Naive thymus-derived CD4-positive, alpha-beta T cell (primary cell): ENCODE measurements at regions not wholly inside any gene's neighbourhood (a gene's known extent, or its start where the extent isn't known, plus 50 kb on each side); places are given as distances from the start of the nearest gene placed in this dataset.

ENCODE experiments used
- ATAC-seq: fragments of 150-1000 bp; cut with Tn5 transposase; 2 replicates; pipeline ENCODE4 v1.10.0; 2021; ENCODE audit warnings: mild to moderate bottlenecking, moderate library complexity
- CTCF ChIA-PET: fragments of 350-600 bp; sonication (Branson Sonifier 250); formaldehyde crosslinking; loops from one replicate; lab custom pipeline; 2021; ENCODE audit warnings: antibody characterized with exemption; lab: Charles Lee
- POLR2A ChIA-PET: fragments of 350-600 bp; sonication (Branson Sonifier 250); formaldehyde crosslinking; loops from one replicate; lab custom pipeline; 2021; ENCODE audit warnings: antibody characterized with exemption, inconsistent platforms; lab: Charles Lee
- DNase-seq, 9 donors: peaks; one replicate each; pipeline versions ENCODE4 v3.0.0 to v3.0.0-alpha.2; 2020 to 2022; ENCODE audit warnings: mixed read lengths in 1 of 9
- H3K27ac ChIP-seq: one replicate; pipeline ENCODE4 v1.7.0; 2013; ENCODE audit warnings: mild to moderate bottlenecking, low read depth, low read length, moderate library complexity
- H3K27me3 ChIP-seq, 2 donors: one replicate each; pipeline ENCODE4 v1.7.0; 2013; ENCODE audit warnings: low read length in 2 of 2, mild to moderate bottlenecking in 2 of 2, moderate library complexity in 2 of 2; ENCODE audit not compliant: control insufficient read depth in 2 of 2, insufficient read depth in 2 of 2
- H3K36me3 ChIP-seq, 3 experiments: 1 replicate in 2 of 3; 2 replicates in 1 of 3; pipeline ENCODE4 v1.7.0; 2013; ENCODE audit warnings: low read length in 3 of 3, mild to moderate bottlenecking in 3 of 3, moderate library complexity in 1 of 3; ENCODE audit not compliant: insufficient read depth in 3 of 3, control insufficient read depth in 2 of 3
- H3K4me1 ChIP-seq, 2 donors: one replicate each; pipeline ENCODE4 v1.7.0; 2013; ENCODE audit warnings: low read length in 2 of 2, mild to moderate bottlenecking in 2 of 2, moderate library complexity in 1 of 2; ENCODE audit not compliant: control insufficient read depth in 2 of 2, insufficient read depth in 2 of 2
- H3K4me3 ChIP-seq: 2 replicates; pipeline ENCODE4 v1.7.0; 2013; ENCODE audit warnings: mild to moderate bottlenecking, low read length
- H3K9me3 ChIP-seq, 3 experiments: 1 replicate in 2 of 3; 2 replicates in 1 of 3; pipeline ENCODE4 v1.7.0; 2013; ENCODE audit warnings: low read length in 3 of 3; ENCODE audit not compliant: control insufficient read depth in 2 of 3
- H3K27ac Mint-ChIP-seq, 9 donors: one replicate each; pipeline ENCODE4 v1.8.0; 2020 to 2022; ENCODE audit warnings: mixed read lengths in 9 of 9, mild to moderate bottlenecking in 8 of 9, moderate library complexity in 5 of 9, inconsistent platforms in 2 of 9
- H3K27me3 Mint-ChIP-seq, 5 donors: one replicate each; pipeline ENCODE4 v1.8.0; 2021 to 2022; ENCODE audit warnings: mixed read lengths in 5 of 5, mild to moderate bottlenecking in 1 of 5
- H3K36me3 Mint-ChIP-seq, 5 donors: one replicate each; pipeline ENCODE4 v1.8.0; 2020 to 2022; ENCODE audit warnings: mixed read lengths in 5 of 5, mild to moderate bottlenecking in 3 of 5, inconsistent platforms in 1 of 5
- H3K4me1 Mint-ChIP-seq, 7 donors: one replicate each; pipeline ENCODE4 v1.8.0; 2020 to 2022; ENCODE audit warnings: mixed read lengths in 7 of 7, mild to moderate bottlenecking in 3 of 7, inconsistent platforms in 1 of 7
- H3K4me3 Mint-ChIP-seq, 10 donors: one replicate each; pipeline ENCODE4 v1.8.0; 2020 to 2022; ENCODE audit warnings: mild to moderate bottlenecking in 10 of 10, mixed read lengths in 10 of 10, moderate library complexity in 6 of 10, inconsistent platforms in 2 of 10
- H3K9me3 Mint-ChIP-seq, 11 donors: one replicate each; pipeline ENCODE4 v1.8.0; 2020 to 2022; ENCODE audit warnings: mixed read lengths in 11 of 11, mild to moderate bottlenecking in 4 of 11, inconsistent platforms in 1 of 11, moderate library complexity in 1 of 11
- intact Hi-C, 2 donors: fragments of 100-400 bp; cut with micrococcal nuclease; formaldehyde crosslinking; loops; one replicate each; pipeline ENCODE4 v1.15.1; 2023

GRCh38 chr21:41662161-41662560 lies 104.7 kb downstream of the RIPK4 start:
- POLR2A ChIA-PET, result no interaction called here
- H3K4me3 ChIP-seq, result no peak overlapping the region
- no peak overlapping the region for H3K4me3 Mint-ChIP-seq
- peaks cover 0 to 5% (median 0%) of the 10 kb centered on the region in 7 donors for H3K4me1 Mint-ChIP-seq
- no peaks in the 10 kb centered on the region for H3K36me3 Mint-ChIP-seq
- H3K27me3 Mint-ChIP-seq, result peaks cover 0 to 30% (median 0%) of the 10 kb centered on the region in 5 donors
- H3K36me3 ChIP-seq, result no peaks in the 10 kb centered on the region
- H3K9me3 Mint-ChIP-seq, result peaks cover 0 to 2% (median 0%) of the 10 kb centered on the region in 11 donors
- no peak overlapping the region for H3K27ac Mint-ChIP-seq
- no peaks in the 10 kb centered on the region for H3K9me3 ChIP-seq
- no peak overlapping the region for H3K27ac ChIP-seq
- H3K27me3 ChIP-seq, result no peaks in the 10 kb centered on the region
- CTCF ChIA-PET, result no interaction called here
- intact Hi-C loops, result no loop called here
- no peaks in the 10 kb centered on the region for H3K4me1 ChIP-seq
- DNase-seq (no peak), ATAC-seq (no peak)

- Mint-ChIP-seq H3K27me3 (peaks cover 0 to 30% (median 5%) of the 10 kb centered on the region in 5 donors), H3K36me3 (no peaks in the 10 kb centered on the region), H3K4me3 (no peak overlapping the region), H3K27ac (no peak overlapping the region), H3K4me1 (peaks cover 0 to 5% (median 0%) of the 10 kb centered on the region in 7 donors), H3K9me3 (peaks cover 0 to 2% (median 0%) of the 10 kb centered on the region in 11 donors)
- ATAC-seq (no peak), DNase-seq (no peak)
- Histone ChIP-seq H3K4me3 (no peak overlapping the region), H3K9me3 (no peaks in the 10 kb centered on the region), H3K36me3 (no peaks in the 10 kb centered on the region), H3K27ac (no peak overlapping the region), H3K27me3 (no peaks in the 10 kb centered on the region), H3K4me1 (no peaks in the 10 kb centered on the region)
- POLR2A ChIA-PET, result no interaction called here
- intact Hi-C loops, result no loop called here
- CTCF ChIA-PET, result no interaction called here
Observed at GRCh38 chr21:41660748-41661147, 106.1 kb downstream of the RIPK4 start.

- POLR2A ChIA-PET, result no interaction called here
- Mint-ChIP-seq H3K4me3 (no peak overlapping the region), H3K27ac (no peak overlapping the region), H3K4me1 (peaks cover 0 to 5% (median 0%) of the 10 kb centered on the region in 7 donors), H3K36me3 (no peaks in the 10 kb centered on the region), H3K27me3 (peaks cover 0 to 30% (median 7%) of the 10 kb centered on the region in 5 donors), H3K9me3 (peaks cover 0 to 2% (median 0%) of the 10 kb centered on the region in 11 donors)
- Histone ChIP-seq H3K36me3 (no peaks in the 10 kb centered on the region), H3K4me1 (no peaks in the 10 kb centered on the region), H3K9me3 (no peaks in the 10 kb centered on the region), H3K27ac (no peak overlapping the region), H3K27me3 (no peaks in the 10 kb centered on the region), H3K4me3 (no peak overlapping the region)
- ATAC-seq (no peak), DNase-seq (no peak)
- intact Hi-C loops, result no loop called here
- CTCF ChIA-PET, result no interaction called here
Observed at GRCh38 chr21:41659791-41660560, 106.9 kb downstream of the RIPK4 start.

GRCh38 chr21:41656946-41657525 lies 109.8 kb downstream of the RIPK4 start:
- Histone ChIP-seq H3K27me3 (no peaks in the 10 kb centered on the region), H3K4me3 (no peak overlapping the region), H3K27ac (no peak overlapping the region), H3K9me3 (no peaks in the 10 kb centered on the region), H3K4me1 (no peaks in the 10 kb centered on the region), H3K36me3 (no peaks in the 10 kb centered on the region)
- Mint-ChIP-seq H3K27ac (no peak overlapping the region), H3K4me3 (no peak overlapping the region), H3K27me3 (peaks cover 0 to 11% (median 6%) of the 10 kb centered on the region in 5 donors), H3K9me3 (no peaks in the 10 kb centered on the region), H3K4me1 (no peaks in the 10 kb centered on the region), H3K36me3 (no peaks in the 10 kb centered on the region)
- POLR2A ChIA-PET, result no interaction called here
- ATAC-seq (no peak), DNase-seq (no peak)
- intact Hi-C loops, result no loop called here
- CTCF ChIA-PET, result no interaction called here

GRCh38 chr21:41655259-41655658 lies 111.6 kb downstream of the RIPK4 start:
- Mint-ChIP-seq H3K4me1 (peaks cover 0 to 5% (median 0%) of the 10 kb centered on the region in 7 donors), H3K36me3 (no peaks in the 10 kb centered on the region), H3K4me3 (no peak overlapping the region), H3K27me3 (peaks cover 5 to 14% (median 7%) of the 10 kb centered on the region in 5 donors), H3K9me3 (peaks cover 0 to 4% (median 0%) of the 10 kb centered on the region in 11 donors), H3K27ac (no peak overlapping the region)
- Histone ChIP-seq H3K9me3 (no peaks in the 10 kb centered on the region), H3K4me1 (no peaks in the 10 kb centered on the region), H3K27ac (no peak overlapping the region), H3K4me3 (no peak overlapping the region), H3K36me3 (no peaks in the 10 kb centered on the region), H3K27me3 (no peaks in the 10 kb centered on the region)
- ChIA-PET POLR2A (no interaction called here), CTCF (no interaction called here)
- no peak for ATAC-seq
- intact Hi-C loops, result no loop called here
- no peak for DNase-seq

- Mint-ChIP-seq H3K4me1 (peaks cover 0 to 5% (median 0%) of the 10 kb centered on the region in 7 donors), H3K27me3 (peaks cover 5 to 14% (median 7%) of the 10 kb centered on the region in 5 donors), H3K27ac (no peak overlapping the region), H3K36me3 (no peaks in the 10 kb centered on the region), H3K4me3 (no peak overlapping the region), H3K9me3 (peaks cover 0 to 4% (median 0%) of the 10 kb centered on the region in 11 donors)
- Histone ChIP-seq H3K9me3 (no peaks in the 10 kb centered on the region), H3K4me1 (no peaks in the 10 kb centered on the region), H3K27me3 (no peaks in the 10 kb centered on the region), H3K27ac (no peak overlapping the region), H3K4me3 (no peak overlapping the region), H3K36me3 (no peaks in the 10 kb centered on the region)
- intact Hi-C loops, result no loop called here
- ChIA-PET POLR2A (no interaction called here), CTCF (no interaction called here)
- ATAC-seq, result no peak
- DNase-seq, result no peak
Observed at GRCh38 chr21:41653954-41654491, 112.8 kb downstream of the RIPK4 start.
